NCI-H82 treated with DMSO at 0.1 percent for 48 hours (cell line): ENCODE measurements at regions not wholly inside any gene's neighbourhood (a gene's known extent, or its start where the extent isn't known, plus 50 kb on each side); places are given as distances from the start of the nearest gene placed in this dataset.

Experiments
- DNase-seq: peaks from one replicate; lab custom pipeline; 2025; ENCODE audit not compliant: unreplicated experiment; lab: John Stamatoyannopoulos, UW

DNA sequence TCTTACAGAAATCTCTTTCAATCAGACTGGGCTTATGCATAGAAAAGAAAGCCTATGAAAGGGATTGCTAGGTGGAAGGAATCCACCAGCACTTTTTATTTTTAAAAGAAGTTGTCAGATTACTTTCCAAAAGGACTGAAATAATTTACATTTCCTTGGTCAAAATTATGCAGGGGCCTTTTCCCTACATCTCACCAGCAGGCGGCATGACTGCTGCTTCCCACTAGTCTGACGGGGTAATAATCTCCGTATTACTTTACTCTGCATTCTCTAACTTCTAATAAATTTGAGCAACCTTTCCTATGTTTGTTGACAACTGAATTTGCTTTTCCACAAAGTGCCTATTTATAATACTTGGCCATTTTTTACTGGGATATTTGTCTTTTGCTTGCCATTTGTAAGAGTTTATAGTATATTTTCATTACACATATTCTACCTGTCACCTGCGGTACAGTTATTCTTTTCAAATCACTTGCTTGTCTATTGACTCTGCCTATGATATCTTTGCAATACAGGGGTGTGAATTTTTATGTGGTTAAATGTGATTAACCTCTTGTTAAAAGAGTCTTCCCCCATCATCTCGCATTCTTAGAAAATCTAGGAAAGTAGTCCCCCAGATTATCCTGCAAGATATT, 51.9 kb upstream of the USP47 start:
- DNase-seq: no peak

DNA sequence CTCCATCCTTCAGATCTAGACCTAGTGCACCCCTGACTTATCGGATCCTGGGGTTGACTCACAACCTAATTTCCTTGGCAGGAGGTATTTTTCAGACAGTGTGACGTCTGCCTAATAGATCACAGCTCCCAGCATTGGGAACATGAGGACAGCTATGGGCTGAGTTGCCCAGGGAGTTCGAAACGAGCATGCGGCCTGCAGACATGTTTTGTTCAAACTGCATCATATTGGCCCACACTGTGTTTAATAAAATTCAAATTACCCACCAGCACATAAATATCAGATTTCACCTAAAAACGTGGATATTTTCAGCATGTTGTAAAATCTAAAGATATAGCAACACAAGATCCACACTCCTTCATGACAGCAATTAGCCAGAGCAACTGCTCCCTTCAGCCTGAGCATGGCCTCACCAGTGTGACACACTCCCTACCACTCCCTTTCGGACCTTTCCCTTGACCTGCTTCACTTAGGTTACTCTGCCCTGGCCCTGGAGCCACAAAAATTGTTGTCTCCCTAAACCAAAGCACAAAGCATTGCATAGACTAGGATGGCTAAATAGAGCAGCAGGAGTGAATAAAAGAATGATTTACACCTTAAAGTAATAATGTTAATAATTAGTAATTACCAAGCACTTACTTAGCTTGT, 53.6 kb upstream of the USP47 start:
- DNase-seq: no peak

DNA sequence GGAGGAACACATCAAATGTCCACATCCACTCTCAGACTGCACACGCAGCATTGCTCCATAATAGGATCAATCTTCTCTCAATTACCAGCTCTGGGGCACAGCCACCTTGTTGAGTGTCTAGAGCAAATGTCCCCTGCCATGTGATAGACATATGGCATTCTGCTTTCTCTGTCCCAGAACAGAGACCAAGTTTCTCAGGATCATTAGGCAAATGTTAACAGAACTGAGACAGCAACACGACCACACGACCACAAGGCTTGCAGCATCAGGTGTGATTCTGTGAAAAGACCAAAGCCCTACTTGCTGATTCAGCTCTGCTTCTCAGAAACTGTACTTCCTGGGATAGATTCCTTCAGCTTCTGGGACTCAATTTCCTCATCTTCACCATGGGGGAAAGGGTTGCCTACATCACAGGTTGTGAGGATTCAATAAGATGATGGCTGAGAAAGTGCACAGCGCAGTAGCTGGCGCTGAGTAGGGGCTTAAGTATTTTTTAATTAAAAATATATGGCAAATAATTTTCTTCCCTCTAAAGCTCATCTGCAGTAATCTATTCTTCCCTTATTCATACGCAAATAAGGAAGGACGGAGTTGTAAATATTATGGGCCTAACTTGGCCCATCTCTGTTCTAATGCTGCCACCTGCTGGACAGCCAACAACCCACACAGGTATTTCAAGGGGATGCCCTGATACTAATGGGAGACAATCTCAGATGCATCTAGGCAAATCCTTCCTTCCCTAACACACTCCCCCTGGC, 54.3 kb upstream of the USP47 start:
- peak; percentile 39 for DNase-seq

DNA sequence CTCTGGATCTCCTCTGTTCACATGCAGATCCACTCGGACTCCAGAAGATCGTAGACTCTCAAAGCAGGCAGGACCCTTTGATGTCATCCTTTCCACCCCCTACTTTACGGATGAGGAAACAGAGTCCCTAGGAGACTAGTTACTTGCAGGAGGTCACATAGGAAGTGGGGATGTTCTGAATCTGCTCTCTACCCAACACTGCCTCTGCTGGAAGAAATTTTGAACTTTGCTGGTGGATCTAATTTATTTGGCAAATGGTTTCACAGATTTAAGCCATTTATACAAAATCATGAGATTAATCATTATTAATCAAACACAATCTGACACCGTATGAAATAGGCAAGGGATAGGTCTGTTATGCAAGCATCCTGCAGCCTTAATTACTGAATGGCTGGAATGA, 55.0 kb upstream of the USP47 start:
- no peak for DNase-seq

DNA sequence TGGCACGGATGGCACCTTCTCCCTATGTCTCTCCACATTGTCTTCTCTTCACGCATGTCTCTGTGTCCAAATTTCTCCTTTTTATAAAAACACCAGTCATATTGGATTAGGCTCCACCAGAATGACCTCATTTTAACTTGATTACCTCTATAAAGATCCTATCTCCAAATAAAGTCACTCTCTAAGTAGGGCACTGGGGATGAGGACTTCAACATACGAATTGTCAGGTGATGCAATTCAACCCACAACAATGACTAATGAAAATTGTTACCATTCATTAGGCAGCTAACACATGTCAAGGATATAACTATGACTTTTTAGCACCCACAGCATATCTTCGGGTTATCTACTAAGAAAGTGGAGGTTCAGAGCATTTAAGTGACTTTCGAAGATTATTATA, 55.5 kb upstream of the USP47 start:
- DNase-seq: no peak

DNA sequence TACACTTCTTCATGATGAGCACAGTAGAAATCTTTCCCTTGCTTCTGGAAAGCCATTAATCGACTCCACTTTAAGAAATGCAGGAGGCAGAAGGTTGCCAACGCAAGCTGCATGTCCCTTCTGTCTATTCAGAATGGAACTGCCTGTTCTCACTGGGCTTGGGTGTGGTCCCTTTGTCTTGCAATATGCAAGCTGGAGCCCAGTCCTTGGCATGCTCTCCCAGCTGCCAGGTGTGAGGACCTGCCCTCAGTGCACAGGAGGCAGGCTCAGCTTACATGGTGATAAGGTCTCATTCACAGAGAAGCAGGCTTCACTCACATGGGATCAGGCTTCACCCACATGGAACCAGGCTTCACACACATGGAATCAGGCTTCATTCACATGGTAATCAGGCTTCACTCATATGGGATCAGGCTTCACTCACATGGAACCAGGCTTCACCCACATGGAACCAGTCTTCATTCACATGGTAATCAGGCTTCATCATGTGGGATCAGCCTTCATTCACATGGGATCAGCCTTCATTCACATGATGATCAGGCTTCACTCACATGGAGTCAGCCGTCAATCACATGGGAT, 59.2 kb upstream of the USP47 start:
- no peak for DNase-seq

DNA sequence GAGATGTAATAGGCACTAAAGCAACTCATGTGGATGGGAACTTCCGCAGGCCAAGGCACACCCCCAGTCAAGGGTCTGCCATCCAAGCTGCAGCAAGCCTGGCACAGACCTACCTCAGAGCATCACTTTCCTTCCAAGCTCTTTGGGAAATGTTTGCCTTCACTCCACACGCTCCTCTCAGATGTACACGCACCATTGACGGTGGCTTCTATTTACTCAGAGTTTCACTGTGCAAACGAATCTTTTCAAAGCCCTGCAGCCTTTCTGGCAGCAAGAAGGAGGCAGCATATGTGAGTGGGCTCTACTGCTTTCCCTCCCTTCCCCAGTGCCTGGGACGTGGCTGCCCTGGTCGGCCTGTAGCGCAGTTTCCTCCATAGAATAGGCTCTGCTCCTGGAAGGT, 60.9 kb upstream of the USP47 start:
- no peak for DNase-seq

DNA sequence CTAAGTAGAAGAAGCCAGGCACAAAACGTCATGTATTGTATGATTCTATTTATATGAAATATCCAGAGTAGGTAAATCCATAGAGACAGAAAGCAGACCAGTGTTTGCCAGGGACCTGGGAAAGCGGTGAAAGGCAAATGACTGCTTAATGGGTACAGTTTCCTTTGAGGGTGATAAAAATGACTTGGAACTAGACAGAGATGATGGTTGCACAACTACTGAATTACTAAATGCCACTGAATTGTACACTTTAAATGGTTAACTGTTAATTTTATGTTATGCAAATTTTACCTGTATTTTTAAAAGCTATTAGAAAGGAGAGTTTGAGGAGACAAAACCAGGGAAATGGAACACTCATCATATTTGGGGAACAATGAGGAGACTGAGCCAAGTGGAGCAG, 61.8 kb upstream of the USP47 start:
- DNase-seq: no peak

DNA sequence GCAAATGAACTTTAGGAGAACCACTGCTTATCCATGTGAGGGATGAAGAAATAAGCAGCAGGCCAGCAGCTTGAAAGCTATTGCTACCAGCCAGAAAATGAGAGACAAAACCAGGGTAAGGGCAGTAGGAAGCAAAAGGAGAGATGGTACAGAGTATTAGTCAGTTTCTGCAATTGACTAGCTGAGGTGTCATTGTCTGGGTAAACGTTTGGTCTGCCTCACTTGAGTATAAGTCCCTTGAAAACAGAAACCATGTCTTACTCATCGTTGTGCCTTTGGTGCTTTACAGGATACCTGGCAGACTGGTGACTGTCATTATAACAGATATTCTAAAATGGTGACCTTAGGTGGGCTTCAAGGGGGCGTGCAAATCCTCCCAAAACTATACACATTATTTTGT, 63.9 kb upstream of the USP47 start:
- no peak for DNase-seq

DNA sequence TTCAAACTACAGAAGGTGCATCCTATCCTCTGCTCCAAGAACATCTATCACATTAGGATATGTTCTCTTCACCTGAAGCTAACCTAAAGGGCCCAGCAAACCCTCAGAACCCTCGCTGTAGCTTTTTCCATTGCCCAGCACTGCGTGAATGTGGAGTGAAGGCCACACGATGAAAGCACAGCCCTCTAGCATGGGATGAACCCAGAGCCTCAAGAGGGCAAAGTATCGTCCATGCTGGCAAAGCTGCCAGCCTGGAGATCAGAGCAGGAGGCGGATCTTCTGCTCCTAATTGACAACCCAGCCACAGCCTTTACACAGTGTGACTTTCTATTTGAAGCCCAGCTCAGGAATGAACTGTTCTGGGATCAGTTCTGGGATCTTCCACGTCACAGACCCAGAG, 65.1 kb upstream of the USP47 start:
- no peak for DNase-seq

DNA sequence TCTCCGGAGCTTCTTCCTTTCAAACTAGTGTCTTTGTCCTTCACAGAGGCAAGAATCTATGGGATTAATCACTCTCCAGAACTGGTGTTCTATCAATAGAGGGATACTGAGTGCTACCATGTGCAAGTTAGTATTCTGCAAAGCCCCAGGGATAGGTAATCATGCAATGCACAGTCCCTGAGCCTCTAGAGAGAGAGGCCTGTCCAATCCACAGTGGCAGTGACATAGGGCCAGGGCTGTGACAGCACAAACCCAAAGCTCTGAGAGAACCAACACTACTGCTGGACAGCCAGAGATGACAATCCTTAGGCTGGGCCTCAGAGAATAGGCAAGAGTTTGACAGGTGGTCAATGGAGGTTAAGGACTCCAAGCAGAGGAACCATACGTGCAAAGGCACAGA, 66.8 kb upstream of the USP47 start:
- DNase-seq: no peak

DNA sequence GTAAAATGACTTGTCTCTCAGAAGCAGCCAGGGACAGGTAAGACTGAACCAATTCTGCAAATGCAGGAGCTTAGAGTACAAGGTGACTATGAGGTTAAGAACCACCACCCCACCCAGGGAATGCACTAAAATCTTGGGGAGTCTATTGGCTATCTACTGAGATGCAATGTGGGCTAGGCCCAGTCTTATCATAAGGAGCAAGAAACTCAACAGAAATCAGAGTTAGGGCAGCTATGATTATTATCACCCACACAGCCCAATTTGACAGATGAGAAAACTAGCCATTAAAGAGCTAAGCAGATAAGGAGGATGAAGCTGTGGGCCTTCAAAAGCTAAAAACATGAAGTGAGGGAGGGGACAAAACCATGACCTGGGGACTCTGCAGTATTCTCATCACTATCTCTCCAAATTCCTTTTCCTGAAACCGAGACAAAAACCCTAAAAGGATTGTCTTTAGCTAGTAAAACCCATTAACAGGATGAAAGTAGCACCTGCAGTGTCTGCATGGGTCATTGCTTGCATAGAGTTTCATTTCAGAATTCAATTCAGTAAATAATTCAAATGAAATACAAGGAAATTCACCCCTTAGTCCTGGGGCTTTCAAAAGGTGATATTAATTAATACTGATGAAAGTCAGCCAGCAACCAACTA, 68.8 kb upstream of the USP47 start:
- no peak for DNase-seq

DNA sequence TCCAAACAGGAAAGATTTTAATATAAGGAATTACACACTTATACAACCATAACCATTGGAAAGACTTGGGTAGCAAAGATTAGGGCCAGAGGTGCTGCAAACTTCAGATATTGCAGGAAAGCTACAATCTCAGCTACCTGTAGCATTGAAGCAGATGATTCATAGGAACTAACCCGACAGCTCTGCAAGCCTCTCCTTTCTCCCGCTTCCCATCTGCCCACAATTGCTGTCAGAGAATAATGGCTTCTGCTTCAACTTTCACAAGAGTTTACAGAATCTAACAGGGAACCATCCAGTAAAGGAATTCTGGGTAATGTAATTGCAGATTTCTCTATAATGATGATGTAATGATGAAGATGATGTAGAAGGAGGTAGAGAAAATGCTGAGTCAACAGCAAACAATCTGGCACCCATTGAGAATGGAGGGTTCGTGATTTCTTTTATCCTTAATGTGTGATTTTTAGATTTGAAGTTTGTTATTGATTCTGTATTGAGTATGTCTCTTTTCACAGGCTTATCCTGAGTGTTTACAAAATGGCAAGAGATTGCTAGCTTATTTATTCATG, 70.8 kb upstream of the USP47 start:
- DNase-seq: no peak

DNA sequence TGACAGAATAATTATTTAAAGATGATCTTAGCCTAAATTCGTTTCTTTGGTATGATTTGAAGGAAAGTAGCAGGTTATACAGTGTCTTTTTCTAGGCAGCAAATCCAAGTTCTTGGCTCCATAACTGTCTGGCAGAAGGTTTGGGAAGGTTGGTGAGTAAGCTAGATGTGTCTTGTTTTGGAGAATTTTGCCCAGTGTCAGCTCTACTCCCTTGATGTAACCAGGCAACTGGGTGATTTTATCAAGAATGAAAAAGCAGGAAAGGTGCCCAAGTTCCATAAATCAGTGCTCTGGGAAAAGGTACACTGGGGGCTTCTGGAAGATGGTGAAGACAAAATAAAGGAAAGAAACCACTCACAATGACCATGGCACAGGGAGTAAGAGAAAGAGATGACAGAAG, 71.5 kb upstream of the USP47 start:
- DNase-seq: no peak

DNA sequence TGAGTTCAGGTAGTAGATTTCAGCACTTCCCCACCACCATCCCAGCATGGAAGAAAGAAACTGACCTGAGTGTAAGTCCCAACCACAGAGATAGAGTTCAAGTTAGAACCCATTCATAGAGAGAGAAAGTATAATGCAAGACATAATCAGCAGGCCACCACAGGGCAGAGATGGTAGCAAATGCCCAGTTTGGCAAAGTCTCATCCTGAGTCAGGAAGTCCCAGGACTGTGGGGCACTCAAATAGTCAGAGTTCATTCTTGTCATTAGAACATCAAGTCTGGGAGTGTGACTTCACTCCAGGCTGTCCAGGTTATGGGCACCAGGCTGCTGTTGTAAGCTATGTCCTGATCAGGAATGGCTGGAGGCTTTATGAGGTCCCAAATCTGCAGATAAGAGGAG, 72.0 kb upstream of the USP47 start:
- DNase-seq: no peak

DNA sequence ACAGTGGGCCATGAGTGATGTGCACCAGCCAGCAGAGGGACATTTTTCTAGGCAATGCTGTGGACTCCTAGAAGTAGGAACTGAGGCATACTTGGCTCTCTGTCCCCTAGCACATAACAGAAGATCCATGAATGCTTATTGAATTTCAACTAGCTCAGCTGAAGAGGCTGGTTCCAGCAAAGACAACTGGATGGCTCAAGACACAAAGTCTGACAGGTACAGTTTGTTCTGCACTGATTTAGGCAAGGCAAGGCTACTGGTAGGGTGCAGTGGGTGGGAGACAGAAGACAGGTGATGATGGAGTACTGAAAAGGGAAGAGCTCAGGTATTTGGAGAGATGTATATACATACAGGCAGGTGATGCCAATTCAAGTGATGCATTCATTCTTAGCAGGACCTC, 72.4 kb upstream of the USP47 start:
- DNase-seq: no peak

DNA sequence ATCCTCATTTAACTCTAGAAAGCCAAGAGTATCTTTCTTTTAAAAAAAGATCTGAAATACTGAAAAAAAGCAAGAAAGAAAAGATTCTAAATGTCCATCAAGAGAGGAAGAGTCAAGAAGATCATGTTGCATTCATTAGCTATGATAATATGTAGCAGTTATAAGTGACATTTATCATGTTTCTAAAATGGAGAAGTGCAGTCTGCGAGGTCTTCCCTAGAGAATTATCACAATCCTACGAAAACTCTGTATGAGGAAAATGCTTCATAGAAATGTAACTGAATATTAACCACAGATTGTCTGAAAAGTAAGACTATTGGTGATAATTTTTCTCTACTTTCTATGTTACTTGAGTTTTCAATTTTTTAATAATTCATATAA, 77.4 kb upstream of the USP47 start:
- DNase-seq: no peak

DNA sequence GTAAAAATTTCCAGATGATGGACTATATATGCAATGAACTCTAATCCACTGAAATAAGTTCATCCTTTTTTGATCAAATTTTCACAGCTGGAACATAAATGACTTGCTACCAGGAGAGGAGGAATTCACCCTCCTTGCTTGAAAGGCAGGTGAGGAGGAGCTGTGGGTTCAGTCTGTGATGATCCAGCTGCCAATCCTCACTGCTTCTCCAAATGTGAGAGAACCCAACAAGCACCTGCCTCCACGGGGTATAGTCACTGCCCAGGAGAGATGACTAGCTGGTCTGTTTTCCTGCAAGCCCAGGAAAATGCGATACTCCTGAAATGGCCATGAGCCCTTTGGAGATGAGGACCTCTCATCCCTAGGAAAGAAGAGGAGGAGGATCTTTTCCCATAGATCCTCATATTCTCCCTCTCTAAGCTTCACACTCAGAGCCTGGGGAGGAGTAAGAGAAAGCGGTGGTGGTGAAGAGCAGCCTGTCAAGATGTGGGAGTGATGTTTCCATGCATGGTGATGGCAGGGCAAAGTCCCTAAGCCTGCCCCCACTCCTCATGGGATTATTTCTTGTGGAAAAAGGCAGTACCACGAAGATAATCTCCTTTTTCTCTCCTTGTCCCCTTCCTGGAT, 77.9 kb upstream of the USP47 start:
- no peak for DNase-seq

DNA sequence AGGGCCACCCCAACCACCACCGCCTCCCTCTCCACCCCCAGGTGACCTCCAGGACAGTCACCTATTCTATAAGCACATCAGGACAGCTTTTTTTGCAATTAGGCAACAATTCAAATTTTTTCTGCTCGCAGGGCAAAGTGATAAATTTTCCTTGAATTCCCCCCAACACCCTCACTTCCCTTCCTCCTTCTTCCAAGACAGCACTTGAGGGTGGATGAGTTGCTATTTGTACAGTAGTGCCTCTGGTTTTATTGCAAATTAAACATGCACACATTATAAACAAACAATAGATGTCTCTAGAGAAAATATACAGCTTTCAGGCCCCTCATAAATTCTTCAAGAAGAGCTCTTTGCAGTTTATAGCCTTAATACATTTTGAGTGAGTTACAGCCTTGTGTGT, 80.9 kb upstream of the USP47 start:
- no peak for DNase-seq

DNA sequence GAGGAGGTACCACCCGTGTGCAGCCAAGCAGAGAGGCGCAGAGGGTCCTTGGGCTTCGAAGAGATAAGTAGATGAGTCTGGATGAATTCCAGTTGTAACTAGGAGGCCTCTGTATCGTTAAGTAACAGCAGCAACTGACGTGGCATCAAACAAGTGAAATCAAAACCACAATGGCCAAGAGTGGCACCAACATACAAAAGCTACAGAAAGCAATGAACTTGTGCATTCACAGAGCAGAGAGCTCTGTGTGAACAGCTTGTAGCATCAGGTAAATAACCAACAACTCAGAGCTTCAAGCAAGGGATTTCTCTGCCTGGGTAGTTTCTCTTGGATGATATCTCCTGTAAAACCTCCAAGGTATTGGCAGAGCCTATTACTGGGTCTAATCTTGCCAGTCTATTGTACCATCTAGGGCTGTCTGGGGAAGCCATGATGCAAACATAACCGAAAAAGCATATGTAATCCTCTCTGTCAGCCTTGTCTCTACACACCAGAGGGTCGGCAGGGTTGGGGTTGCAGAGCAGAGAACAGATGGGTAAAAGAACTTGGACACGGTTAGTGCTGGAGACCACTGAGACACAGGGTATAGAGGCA, 83.1 kb upstream of the USP47 start:
- no peak for DNase-seq

DNA sequence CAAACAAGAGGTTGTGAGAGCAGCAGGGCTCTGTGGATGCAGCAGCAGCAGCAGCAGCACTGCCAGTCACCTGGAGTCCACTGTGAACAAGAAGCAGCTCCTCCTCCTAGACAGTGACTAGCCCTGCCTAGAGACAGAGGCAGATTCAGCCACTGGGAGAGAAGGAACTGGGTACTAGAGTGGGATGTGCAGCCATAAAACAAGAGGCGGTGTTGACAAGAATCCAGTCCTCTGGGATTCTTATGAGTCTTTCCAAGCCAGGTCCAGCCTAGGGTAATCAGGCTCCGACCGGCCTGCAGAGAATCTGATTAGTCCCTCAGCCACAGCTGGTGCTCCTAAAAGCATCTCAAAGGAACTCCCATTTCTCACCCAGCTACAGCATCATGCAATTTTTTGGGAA, 83.9 kb upstream of the USP47 start:
- no peak for DNase-seq
